NCI-H2081 treated with DMSO at 0.1 percent for 48 hours (cell line): ENCODE measurements at regions not wholly inside any gene's neighbourhood (a gene's known extent, or its start where the extent isn't known, plus 50 kb on each side); places are given as distances from the start of the nearest gene placed in this dataset.

Source experiments
- DNase-seq: peaks from one replicate; lab custom pipeline; 2025; lab: John Stamatoyannopoulos, UW

- DNase-seq, result no peak
Measured at GRCh38 chr12:13764748-13765147, 216.7 kb downstream of the GRIN2B start.

GRCh38 chr12:13749389-13749788 is 232.0 kb downstream of the GRIN2B start:
- DNase-seq, result no peak

GRCh38 chr12:13745111-13745860 is 236.1 kb downstream of the GRIN2B start:
- no peak for DNase-seq

- no peak for DNase-seq
Measured at GRCh38 chr12:13744561-13744960, 236.8 kb downstream of the GRIN2B start.

- DNase-seq, result no peak
Measured at GRCh38 chr12:13740149-13740545, 241.3 kb downstream of the GRIN2B start.

- no peak for DNase-seq
Measured at GRCh38 chr12:13735734-13736133, 245.7 kb downstream of the GRIN2B start.

GRCh38 chr12:13734584-13735152 is 246.7 kb downstream of the GRIN2B start:
- no peak for DNase-seq

- peak; percentile 98 for DNase-seq
Measured at GRCh38 chr12:13727707-13728195, 253.7 kb downstream of the GRIN2B start.

GRCh38 chr12:13725049-13725448 is 256.4 kb downstream of the GRIN2B start:
- DNase-seq, result no peak

- no peak for DNase-seq
Measured at GRCh38 chr12:13724136-13724535, 257.3 kb downstream of the GRIN2B start.

- DNase-seq, result no peak
Measured at GRCh38 chr12:13719986-13720385, 261.4 kb downstream of the GRIN2B start.

GRCh38 chr12:13718271-13718670 is 263.1 kb downstream of the GRIN2B start:
- DNase-seq, result no peak

GRCh38 chr12:13716119-13716518 is 265.3 kb downstream of the GRIN2B start:
- no peak for DNase-seq

- no peak for DNase-seq
Measured at GRCh38 chr12:13713556-13714410, 267.6 kb downstream of the GRIN2B start.

- no peak for DNase-seq
Measured at GRCh38 chr12:13707829-13708228, 273.6 kb downstream of the GRIN2B start.

- no peak for DNase-seq
Measured at GRCh38 chr12:13702381-13702780, 279.0 kb downstream of the GRIN2B start.

GRCh38 chr12:13701502-13701901 is 279.9 kb downstream of the GRIN2B start:
- DNase-seq, result no peak

- DNase-seq, result no peak
Measured at GRCh38 chr12:13697973-13698372, 283.4 kb downstream of the GRIN2B start.

GRCh38 chr12:13695781-13696180 is 285.6 kb downstream of the GRIN2B start:
- DNase-seq, result no peak

- DNase-seq, result no peak
Measured at GRCh38 chr12:13692332-13692731, 289.1 kb downstream of the GRIN2B start.

GRCh38 chr12:13691598-13691997 is 289.8 kb downstream of the GRIN2B start:
- DNase-seq, result no peak

GRCh38 chr12:13687633-13688032 is 293.8 kb downstream of the GRIN2B start:
- DNase-seq, result no peak

GRCh38 chr12:13686260-13686659 is 295.1 kb downstream of the GRIN2B start:
- DNase-seq, result no peak
